HG03066 (cell line): ENCODE measurements at regions not wholly inside any gene's neighbourhood (a gene's known extent, or its start where the extent isn't known, plus 50 kb on each side); places are given as distances from the start of the nearest gene placed in this dataset.

Experiments
- ATAC-seq: cut with Tn5 transposase; IDR thresholded peaks from one replicate; pipeline ENCODE4 v1.9.1; 2021; ENCODE audit warnings: low read depth; ENCODE audit not compliant: unreplicated experiment

DNA sequence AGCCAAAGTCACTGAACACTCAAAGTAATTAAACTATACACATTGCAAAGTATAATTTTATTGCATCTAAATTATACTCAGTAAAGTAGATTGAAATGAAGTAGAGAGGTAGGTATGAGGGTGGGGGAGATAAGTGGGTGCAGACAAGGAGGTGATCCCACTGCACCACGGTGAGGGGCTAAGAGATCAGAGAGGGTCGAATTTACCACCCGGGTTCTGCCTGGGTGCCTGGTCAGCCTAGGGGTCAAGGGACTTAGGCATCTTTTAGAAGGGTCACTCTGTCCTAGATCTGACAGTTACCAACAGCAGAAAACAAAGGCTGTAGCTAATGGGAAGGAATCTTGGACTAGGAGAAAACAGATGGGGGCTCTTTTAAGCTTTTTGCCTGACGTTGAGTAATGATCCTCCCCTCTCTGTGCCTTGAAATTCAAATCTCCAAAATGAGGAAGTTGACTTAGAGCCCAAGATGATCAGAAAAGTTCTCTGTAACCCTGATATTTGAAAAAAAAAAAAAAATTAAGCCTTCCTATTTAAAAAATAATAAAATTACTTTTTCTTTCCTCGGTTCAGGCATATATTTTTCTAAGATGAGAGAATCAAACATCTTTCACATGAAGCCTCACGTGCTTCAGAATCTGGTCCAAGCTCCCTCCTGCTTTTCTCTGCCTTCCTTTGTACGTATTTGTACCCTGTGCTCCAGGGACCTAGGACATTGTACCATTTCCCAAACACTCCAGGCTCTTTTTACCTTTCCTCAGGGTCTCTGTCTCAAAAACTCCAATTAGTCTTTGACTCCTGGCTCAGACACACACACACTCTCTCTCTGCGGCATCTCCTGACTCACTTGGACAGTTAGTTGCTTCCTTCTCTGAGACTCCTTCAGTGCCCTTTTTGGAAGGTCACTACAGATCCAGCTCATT, 353.9 kb downstream of the CYRIA start:
- no peak for ATAC-seq

DNA sequence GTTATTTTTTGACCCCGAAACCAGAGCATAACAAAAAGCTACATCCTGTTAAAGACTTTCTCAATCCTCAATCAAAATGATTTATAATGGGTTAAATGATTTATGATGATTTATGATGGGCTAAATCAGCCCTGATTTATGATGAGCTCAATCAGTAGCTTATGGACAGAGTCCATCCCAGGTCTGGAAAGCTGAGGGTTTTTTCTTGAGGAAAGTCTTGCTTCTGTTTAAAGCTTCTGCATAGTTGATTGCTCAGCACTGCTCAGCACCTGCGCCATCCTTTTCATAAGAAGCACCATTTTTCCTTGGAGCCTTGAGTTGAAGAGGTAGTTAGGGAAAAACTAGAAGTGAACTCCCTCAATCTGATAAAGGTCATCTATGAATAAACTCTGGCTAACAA, 356.8 kb downstream of the CYRIA start:
- ATAC-seq: no peak

- no peak for ATAC-seq
These were observed 360.6 kb downstream of the CYRIA start for GRCh38 chr2:16304876-16305590.

GRCh38 chr2:16303761-16304160, 361.9 kb downstream of the CYRIA start:
- no peak for ATAC-seq

DNA sequence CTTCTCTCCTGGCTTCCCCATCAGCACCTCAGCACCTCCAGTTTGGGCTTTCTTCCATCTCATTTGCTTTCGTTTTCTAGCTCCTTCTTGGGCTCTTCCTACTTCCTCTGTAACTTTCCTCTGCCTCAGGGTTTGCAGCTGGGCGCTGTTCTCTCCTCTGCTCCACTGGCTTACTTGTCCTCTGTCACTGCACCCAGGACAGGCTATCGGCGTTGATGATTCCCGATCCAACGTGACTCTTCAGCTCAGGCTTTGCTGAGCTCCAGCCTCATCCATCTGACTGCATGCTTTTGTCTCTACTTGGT, 362.4 kb downstream of the CYRIA start:
- no peak for ATAC-seq

DNA sequence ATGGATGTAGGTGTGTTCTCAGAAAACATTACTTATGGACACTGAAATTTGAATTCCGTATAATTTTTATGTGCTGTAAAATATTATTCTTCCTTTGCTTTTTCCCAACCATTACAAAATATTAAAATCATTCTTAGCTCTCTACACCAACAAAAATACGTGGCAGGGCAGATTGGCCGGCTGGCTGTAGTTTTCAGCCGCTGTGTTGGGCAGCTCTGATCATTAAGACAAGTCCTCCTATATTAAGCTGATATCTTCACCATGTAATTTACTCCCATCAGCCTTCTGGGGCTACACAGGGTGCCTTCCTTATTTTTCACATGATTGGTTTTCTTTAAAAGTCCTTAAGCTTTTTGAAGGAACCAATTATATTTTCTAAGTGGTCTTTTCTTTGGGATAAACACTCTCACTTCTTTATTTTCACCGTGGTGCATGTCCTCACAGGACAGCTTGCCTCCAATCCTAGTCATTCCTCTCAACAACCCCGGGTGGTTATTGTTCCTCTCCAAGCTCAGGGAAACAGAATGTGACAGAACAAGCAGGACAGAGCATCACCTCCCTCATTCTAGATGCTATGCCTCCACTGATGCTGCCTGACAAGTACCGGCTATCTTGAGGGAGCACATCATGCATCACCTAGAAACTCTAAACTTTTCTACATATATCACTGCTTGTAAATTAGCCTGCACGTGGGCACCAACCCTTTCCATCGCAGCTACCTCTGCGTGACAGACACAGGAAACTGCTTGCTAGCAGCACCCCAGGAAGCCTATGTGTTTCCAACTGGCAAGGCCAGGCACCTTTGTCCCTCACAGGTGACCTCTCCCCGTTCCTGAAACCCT, 362.3 kb downstream of the MYCN start:
- no peak for ATAC-seq

DNA sequence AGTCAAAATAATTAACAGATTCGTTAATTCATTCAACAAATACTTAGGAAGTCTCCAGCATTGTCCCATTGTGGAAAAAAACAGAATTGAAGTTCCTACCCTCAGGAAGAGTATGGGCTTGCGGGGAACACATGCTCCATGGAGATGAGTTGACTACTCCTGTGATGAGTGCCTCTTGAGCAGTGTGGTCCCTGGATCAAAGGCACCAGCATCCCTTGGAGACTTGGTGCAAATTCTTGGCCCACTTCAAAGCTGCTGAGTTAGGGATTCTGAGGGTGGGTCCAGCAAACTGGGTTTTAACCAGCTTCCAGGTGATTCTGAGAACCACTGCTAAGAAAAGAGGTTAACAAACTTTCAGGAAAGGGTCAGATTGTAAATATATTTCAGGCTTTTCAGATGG, 361.6 kb downstream of the MYCN start:
- ATAC-seq: no peak

GRCh38 chr2:16298866-16299265, 358.5 kb downstream of the MYCN start:
- no peak for ATAC-seq

DNA sequence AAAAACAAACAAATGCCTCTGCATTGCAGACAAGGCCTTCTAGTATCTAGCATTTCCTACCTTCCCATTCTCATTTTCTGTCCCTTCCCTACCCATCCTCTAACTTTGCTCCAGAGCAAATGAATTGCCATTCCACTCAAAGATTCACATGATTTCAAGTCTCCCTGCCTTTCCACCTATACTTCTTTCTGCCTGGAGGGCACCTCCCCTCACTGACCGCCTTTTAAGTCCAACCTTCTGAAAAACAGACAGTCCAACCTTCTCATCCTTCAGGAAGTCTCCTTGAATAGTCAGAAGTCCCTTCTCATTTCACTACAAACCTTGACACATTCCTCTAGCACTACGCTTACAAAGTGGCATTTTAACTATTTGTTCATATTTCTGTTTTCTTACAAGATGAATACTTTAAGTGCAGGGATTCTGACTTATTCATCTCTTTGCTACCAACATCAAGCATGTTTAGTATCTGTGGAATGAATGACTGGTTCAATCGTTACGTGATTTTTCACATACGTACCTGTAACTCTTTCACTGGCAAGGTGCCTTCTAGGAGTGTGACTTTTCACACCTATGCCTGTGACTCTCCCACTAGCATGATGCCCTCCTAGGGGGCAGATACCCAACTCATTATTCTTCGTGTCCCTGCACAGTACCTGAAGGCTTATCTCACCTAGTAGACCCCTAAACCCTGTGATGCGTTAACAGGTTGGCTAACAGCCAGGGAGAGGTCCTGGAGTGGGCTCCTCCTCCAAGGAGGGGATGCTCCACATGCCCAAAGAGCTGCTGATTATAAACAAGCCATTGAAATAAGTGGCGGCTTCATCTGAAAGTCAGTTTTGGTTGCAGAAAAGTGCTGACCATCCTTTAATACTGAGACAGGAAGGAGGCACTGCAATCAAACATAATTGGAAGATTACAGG, 356.2 kb downstream of the MYCN start:
- no peak for ATAC-seq

DNA sequence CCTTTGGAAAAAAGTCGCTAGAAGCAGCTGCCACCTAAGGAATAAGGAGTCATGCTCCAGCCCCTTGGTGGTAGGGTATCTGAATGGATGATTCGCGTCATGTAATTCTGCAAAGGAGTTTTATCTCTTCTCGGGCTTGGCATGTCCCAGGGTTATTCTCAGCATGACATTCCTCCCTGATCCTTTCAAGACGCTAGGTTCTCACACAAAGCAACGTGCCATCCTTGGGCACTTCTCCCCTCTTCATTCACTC, 355.6 kb downstream of the MYCN start:
- no peak for ATAC-seq

GRCh38 chr2:16294791-16295190, 354.4 kb downstream of the MYCN start:
- ATAC-seq: no peak

GRCh38 chr2:16293871-16294270, 353.5 kb downstream of the MYCN start:
- ATAC-seq: no peak

- no peak for ATAC-seq
These were observed 353.0 kb downstream of the MYCN start for GRCh38 chr2:16293398-16293797.

DNA sequence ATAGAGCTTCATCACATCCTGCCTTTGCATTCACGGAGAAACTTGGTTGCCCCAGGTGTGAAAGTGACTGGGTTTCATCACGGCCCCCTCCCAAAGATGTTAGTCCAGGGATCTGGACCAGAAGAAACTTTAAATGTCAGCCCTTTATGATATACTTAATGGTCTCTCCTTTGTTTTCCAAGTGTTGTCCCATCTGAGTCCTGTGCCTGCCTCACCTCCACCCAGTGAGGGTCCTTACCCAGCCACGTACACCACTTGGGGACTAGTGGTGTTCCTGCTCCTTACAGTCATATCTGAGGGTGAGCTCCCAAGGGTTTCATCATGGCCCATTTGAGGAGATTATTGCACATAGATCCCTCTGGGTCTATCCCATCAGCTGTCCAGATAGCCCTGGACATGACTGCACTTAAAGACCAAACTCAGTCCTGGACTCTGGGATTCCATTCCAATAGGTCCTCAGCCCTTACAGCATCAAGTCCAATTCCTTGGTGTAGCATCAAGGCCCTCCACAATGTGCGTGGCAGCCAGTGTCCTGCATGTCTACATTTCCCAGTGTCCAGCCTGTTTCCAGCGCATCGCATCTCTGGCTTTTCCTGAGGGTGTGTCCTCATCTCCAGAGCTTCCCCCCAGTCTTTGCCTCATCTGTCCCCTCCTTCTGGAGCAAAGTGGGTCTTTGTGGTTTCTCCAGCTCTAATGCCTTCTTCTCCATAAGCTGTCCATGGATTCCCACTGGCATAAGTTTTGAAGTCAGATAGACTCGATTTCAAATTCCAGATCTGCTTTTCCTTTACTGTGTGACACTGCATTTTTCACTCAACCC, 351.6 kb downstream of the MYCN start:
- ATAC-seq: no peak

- ATAC-seq: no peak
These were observed 350.9 kb downstream of the MYCN start for GRCh38 chr2:16291226-16291625.

DNA sequence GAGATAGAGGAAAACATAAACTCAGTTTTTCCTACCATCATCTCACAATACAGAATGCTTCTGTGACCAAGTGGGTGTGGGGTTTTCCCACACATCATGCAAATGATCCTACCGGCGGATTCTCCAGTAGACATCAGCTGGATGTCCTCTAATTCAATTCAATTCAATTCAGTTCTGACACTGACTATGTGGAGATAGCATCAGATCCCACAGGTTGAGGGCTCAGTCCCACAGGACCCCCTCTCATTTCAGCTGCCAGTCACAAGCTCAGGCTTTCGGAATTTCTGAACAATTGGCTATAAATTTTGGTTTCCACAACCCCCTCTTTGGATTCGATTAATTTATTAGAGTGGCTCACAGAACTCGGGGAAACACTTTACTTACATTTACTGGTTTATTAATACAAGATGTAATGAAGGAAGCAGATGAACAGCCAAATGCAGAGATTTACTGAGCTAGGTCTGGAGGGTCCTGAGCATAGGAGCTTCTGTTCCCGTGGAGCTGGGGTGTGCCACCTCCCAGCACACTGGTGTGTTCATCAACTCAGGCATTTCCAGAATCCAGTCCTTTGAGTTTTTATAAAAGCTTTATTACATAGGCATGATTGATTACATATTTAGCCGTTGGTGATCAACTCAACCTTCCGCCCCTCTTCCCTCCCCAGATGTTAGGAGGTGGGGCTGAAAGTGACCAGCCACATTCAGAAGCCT, 350.1 kb downstream of the MYCN start:
- no peak for ATAC-seq

DNA sequence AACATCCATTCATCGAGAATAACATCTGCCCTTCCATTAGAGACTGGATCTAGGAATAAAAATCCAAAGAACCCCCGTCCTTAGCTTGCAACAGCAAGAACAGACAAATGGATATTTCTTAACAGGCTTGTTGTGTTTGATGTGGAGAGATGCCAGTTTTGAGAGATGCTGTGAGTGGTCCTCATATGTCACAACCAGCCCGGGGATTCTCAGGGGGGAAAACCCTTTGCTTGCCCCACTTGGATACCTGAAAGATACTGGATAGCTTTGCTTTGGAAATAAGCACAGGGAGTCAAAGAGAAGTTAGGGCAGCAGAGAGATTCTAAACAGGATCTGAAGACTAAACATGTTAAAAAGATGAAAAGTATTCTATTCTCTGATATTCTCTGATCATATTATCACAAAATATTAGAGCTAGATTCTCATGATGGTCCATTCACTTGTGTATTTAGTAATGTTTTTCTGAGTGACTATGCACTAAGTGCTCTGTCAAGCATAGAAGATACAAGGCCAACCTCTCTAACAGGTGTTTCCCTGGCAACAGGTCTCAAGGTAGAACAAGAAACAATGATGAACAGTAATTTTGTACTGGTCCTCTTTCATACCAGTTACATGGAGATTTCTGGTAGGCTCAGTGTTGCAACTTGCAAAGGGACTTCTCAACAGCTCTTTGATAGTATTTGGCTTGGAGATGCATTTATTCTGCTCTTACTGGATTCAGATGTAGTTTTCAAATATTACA, 348.2 kb downstream of the MYCN start:
- ATAC-seq: no peak

DNA sequence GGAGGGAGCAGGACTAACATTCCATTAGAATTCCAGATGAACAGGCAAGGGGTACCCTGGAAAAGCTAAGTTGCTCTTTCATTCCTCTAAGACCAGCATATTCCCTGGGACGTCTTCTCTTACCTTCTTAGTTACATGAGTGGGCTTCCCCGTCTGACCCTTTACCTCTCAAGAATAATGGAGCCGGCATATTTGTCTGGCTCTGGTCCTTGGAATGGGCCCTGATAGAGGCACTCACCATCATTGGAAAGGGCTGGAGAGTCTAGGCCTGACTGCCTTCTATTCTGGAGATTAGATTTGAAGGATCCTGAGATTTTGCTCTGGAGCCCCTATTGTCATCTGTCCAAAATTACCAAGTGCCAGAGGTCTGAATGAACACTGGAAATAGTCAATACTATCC, 347.5 kb downstream of the MYCN start:
- no peak for ATAC-seq
